CD4-positive, CD25-positive, alpha-beta regulatory T cell (primary cell): ENCODE measurements at regions not wholly inside any gene's neighbourhood (a gene's known extent, or its start where the extent isn't known, plus 50 kb on each side); places are given as distances from the start of the nearest gene placed in this dataset.

Experiments
- ATAC-seq, 2 donors: fragments of 150-1000 bp; cut with Tn5 transposase; one replicate each; pipeline ENCODE4 v1.10.0; 2021; ENCODE audit warnings: low read depth in 2 of 2, moderate number of reproducible peaks in 2 of 2, moderate library complexity in 1 of 2
- DNase-seq, 3 donors: peaks; one replicate each; pipeline versions ENCODE4 v3.0.0 to v3.0.0-alpha.2; 2012 to 2022; ENCODE audit warnings: mixed read lengths in 1 of 3
- H3K27ac ChIP-seq: one replicate; pipeline ENCODE4 v1.7.0; 2013; ENCODE audit warnings: mild to moderate bottlenecking, low read length; ENCODE audit not compliant: insufficient read depth, poor library complexity, severe bottlenecking
- H3K27me3 ChIP-seq: one replicate; pipeline ENCODE4 v1.7.0; 2013; ENCODE audit warnings: low read length; ENCODE audit not compliant: control insufficient read depth, insufficient read depth
- H3K36me3 ChIP-seq: one replicate; pipeline ENCODE4 v1.7.0; 2013; ENCODE audit warnings: mild to moderate bottlenecking, low read length, moderate library complexity; ENCODE audit not compliant: control insufficient read depth, insufficient read depth
- H3K4me1 ChIP-seq: 2 replicates; pipeline ENCODE4 v1.7.0; 2013; ENCODE audit warnings: mild to moderate bottlenecking, low read length; ENCODE audit not compliant: insufficient read depth, control insufficient read depth, poor library complexity, severe bottlenecking
- H3K4me3 ChIP-seq: one replicate; pipeline ENCODE4 v1.7.0; 2013; ENCODE audit warnings: low read depth, mild to moderate bottlenecking, low read length, moderate library complexity
- H3K9me3 ChIP-seq, 2 experiments: 1 replicate in 1 of 2; 2 replicates in 1 of 2; pipeline ENCODE4 v1.7.0; 2013; ENCODE audit warnings: low read length in 2 of 2, mild to moderate bottlenecking in 1 of 2, moderate library complexity in 1 of 2; ENCODE audit not compliant: control insufficient read depth in 2 of 2
- H3K27ac Mint-ChIP-seq, 3 donors: one replicate each; pipeline ENCODE4 v1.8.0; 2020 to 2022; ENCODE audit warnings: mild to moderate bottlenecking in 3 of 3, mixed read lengths in 3 of 3, moderate library complexity in 2 of 3
- H3K27me3 Mint-ChIP-seq: one replicate; pipeline ENCODE4 v1.8.0; 2022; ENCODE audit warnings: mild to moderate bottlenecking, mixed read lengths
- H3K36me3 Mint-ChIP-seq: one replicate; pipeline ENCODE4 v1.8.0; 2020; ENCODE audit warnings: mixed read lengths
- H3K4me1 Mint-ChIP-seq, 4 donors: one replicate each; pipeline ENCODE4 v1.8.0; 2020 to 2022; ENCODE audit warnings: mixed read lengths in 4 of 4, mild to moderate bottlenecking in 1 of 4
- H3K4me3 Mint-ChIP-seq, 4 donors: one replicate each; pipeline ENCODE4 v1.8.0; 2020 to 2022; ENCODE audit warnings: mild to moderate bottlenecking in 4 of 4, mixed read lengths in 4 of 4, moderate library complexity in 3 of 4
- H3K9me3 Mint-ChIP-seq, 7 donors: one replicate each; pipeline ENCODE4 v1.8.0; 2020 to 2022; ENCODE audit warnings: mixed read lengths in 7 of 7, mild to moderate bottlenecking in 3 of 7, moderate library complexity in 2 of 7

GRCh38 chr16:86297866-86298757 lies 212.2 kb upstream of the FOXF1 start:
- no peak overlapping the region for H3K4me3 Mint-ChIP-seq
- Histone ChIP-seq H3K27me3 (peaks cover 18% of the 10 kb centered on the region), H3K4me1 (no peaks in the 10 kb centered on the region), H3K4me3 (no peak overlapping the region), H3K36me3 (no peaks in the 10 kb centered on the region), H3K27ac (no peak overlapping the region), H3K9me3 (no peaks in the 10 kb centered on the region)
- peaks cover 50% of the 10 kb centered on the region for H3K27me3 Mint-ChIP-seq
- no peak overlapping the region for H3K27ac Mint-ChIP-seq
- H3K4me1 Mint-ChIP-seq, result no peaks in the 10 kb centered on the region
- H3K9me3 Mint-ChIP-seq, result peaks cover 0 to 3% (median 0%) of the 10 kb centered on the region in 7 donors
- DNase-seq (no peak), ATAC-seq (no peak)
- H3K36me3 Mint-ChIP-seq, result no peaks in the 10 kb centered on the region

DNA sequence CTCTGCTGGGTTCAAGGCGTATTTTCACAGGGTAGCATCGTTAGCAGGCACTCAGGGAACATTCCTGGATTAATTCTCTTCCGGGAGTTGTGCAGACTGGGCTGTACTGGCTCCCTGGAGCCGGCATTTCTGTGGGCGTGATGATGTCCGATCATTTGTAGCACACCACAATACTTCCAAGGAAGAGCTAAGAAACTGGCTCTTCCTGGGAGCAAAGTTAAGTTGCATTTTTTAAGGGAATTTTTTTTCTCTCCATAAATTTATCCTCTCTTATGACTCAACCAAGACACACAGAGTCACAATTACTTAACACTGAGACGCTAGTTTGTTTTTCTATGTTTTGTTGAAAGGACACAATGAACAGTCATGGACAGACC lies 211.6 kb upstream of the FOXF1 start:
- no peaks in the 10 kb centered on the region for H3K4me1 Mint-ChIP-seq
- H3K4me3 ChIP-seq, result no peak overlapping the region
- no peak overlapping the region for H3K27ac ChIP-seq
- no peaks in the 10 kb centered on the region for H3K9me3 ChIP-seq
- no peak for DNase-seq
- H3K36me3 Mint-ChIP-seq, result no peaks in the 10 kb centered on the region
- no peaks in the 10 kb centered on the region for H3K36me3 ChIP-seq
- H3K27me3 ChIP-seq, result peaks cover 18% of the 10 kb centered on the region
- no peaks in the 10 kb centered on the region for H3K4me1 ChIP-seq
- H3K4me3 Mint-ChIP-seq, result no peak overlapping the region
- H3K27ac Mint-ChIP-seq, result no peak overlapping the region
- no peak for ATAC-seq
- peaks cover 0 to 1% (median 0%) of the 10 kb centered on the region in 7 donors for H3K9me3 Mint-ChIP-seq
- peaks cover 45% of the 10 kb centered on the region for H3K27me3 Mint-ChIP-seq

DNA sequence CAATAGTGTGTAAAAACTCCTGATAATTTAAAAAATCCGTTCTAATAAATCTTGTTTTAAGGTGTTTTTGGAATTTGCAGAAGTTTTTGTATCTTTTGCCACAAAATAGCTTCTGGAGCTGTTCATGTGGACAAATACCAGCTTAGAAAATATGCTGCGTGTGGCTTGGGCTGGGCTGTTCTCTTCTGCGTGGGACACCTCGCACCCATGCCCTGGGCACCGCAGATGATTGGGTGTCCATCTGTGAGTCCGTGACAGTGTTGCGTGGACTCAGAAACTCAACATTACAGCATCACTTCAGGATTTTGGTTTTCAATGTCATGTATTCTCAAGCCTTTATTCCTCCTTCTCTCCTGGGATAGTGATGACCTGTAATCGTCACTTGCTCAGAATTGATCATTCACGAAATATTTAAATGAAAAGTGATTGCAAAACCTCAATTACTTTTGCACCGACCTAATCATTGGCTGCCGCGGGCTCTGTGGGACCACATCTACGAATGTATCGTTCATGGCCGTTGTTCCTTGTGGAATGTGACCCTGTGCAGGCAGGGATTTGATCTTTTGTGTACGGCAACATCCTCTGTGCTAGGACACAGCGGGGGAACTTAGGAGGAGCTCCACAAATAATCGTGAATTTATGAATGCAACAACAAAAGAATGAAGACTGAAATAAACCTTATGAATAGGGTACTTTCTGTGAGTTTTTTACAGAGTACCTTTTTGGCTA lies 210.3 kb upstream of the FOXF1 start:
- no peak overlapping the region for H3K4me3 ChIP-seq
- H3K27me3 Mint-ChIP-seq, result peaks cover 44% of the 10 kb centered on the region
- no peaks in the 10 kb centered on the region for H3K4me1 ChIP-seq
- no peaks in the 10 kb centered on the region for H3K9me3 ChIP-seq
- H3K27ac ChIP-seq, result no peak overlapping the region
- peaks cover 18% of the 10 kb centered on the region for H3K27me3 ChIP-seq
- DNase-seq (no peak), ATAC-seq (no peak)
- no peaks in the 10 kb centered on the region for H3K36me3 Mint-ChIP-seq
- H3K27ac Mint-ChIP-seq, result no peak overlapping the region
- no peaks in the 10 kb centered on the region for H3K36me3 ChIP-seq
- no peak overlapping the region for H3K4me3 Mint-ChIP-seq
- H3K9me3 Mint-ChIP-seq, result peaks cover 0 to 1% (median 0%) of the 10 kb centered on the region in 7 donors
- H3K4me1 Mint-ChIP-seq, result no peaks in the 10 kb centered on the region

GRCh38 chr16:86300746-86301481 lies 209.4 kb upstream of the FOXF1 start:
- no peaks in the 10 kb centered on the region for H3K9me3 ChIP-seq
- H3K9me3 Mint-ChIP-seq, result peaks cover 0 to 1% (median 0%) of the 10 kb centered on the region in 7 donors
- peaks cover 40% of the 10 kb centered on the region for H3K27me3 Mint-ChIP-seq
- no peaks in the 10 kb centered on the region for H3K4me1 Mint-ChIP-seq
- no peak overlapping the region for H3K4me3 ChIP-seq
- H3K36me3 ChIP-seq, result no peaks in the 10 kb centered on the region
- no peaks in the 10 kb centered on the region for H3K36me3 Mint-ChIP-seq
- H3K27me3 ChIP-seq, result peaks cover 18% of the 10 kb centered on the region
- no peak overlapping the region for H3K4me3 Mint-ChIP-seq
- DNase-seq (no peak), ATAC-seq (no peak)
- H3K4me1 ChIP-seq, result no peaks in the 10 kb centered on the region
- H3K27ac ChIP-seq, result no peak overlapping the region
- H3K27ac Mint-ChIP-seq, result no peak overlapping the region

GRCh38 chr16:86302421-86303109 lies 207.8 kb upstream of the FOXF1 start:
- no peak for ATAC-seq
- Mint-ChIP-seq H3K27me3 (peaks cover 25% of the 10 kb centered on the region), H3K36me3 (no peaks in the 10 kb centered on the region), H3K27ac (no peak overlapping the region), H3K4me1 (no peaks in the 10 kb centered on the region), H3K4me3 (no peak overlapping the region), H3K9me3 (peaks cover 0 to 2% (median under 1%) of the 10 kb centered on the region in 7 donors)
- Histone ChIP-seq H3K36me3 (no peaks in the 10 kb centered on the region), H3K27ac (no peak overlapping the region), H3K9me3 (no peaks in the 10 kb centered on the region), H3K4me3 (no peak overlapping the region), H3K4me1 (no peaks in the 10 kb centered on the region), H3K27me3 (peaks cover 18% of the 10 kb centered on the region)
- DNase-seq, result no peak

GRCh38 chr16:86303787-86304678 lies 206.3 kb upstream of the FOXF1 start:
- no peaks in the 10 kb centered on the region for H3K9me3 ChIP-seq
- H3K4me1 Mint-ChIP-seq, result no peaks in the 10 kb centered on the region
- H3K27me3 Mint-ChIP-seq, result peaks cover 17% of the 10 kb centered on the region

More at GRCh38 chr16:86303787-86304678, 206.3 kb upstream of the FOXF1 start:
- no peaks in the 10 kb centered on the region for H3K4me1 ChIP-seq
- Mint-ChIP-seq H3K27ac (no peak overlapping the region), H3K4me3 (no peak overlapping the region), H3K36me3 (no peaks in the 10 kb centered on the region), H3K9me3 (peaks cover 0 to 2% (median 1%) of the 10 kb centered on the region in 7 donors)
- H3K36me3 ChIP-seq, result no peaks in the 10 kb centered on the region
- peaks cover 16% of the 10 kb centered on the region for H3K27me3 ChIP-seq
- ATAC-seq, result no peak
- no peak overlapping the region for H3K27ac ChIP-seq
- DNase-seq, result no peak
- no peak overlapping the region for H3K4me3 ChIP-seq
